CD14-positive monocyte (primary cell): ENCODE measurements at regions not wholly inside any gene's neighbourhood (a gene's known extent, or its start where the extent isn't known, plus 50 kb on each side); places are given as distances from the start of the nearest gene placed in this dataset.

Experiments used
- DNase-seq, 3 donors: peaks; one replicate each; pipeline ENCODE4 v3.0.0-alpha.2; 2011 to 2022
- H2AFZ ChIP-seq: 2 replicates; pipeline ENCODE4 v1.6.0; 2012; ENCODE audit warnings: mild to moderate bottlenecking, low read depth, low read length, inconsistent platforms; ENCODE audit not compliant: insufficient read depth, poor library complexity, severe bottlenecking
- H3K27ac ChIP-seq, 2 donors: 1 replicate in 1 of 2; 2 replicates in 1 of 2; pipeline ENCODE4 v1.5.1; 2012 to 2013; ENCODE audit warnings: low read length in 2 of 2, control low read depth in 1 of 2, inconsistent platforms in 1 of 2, low read depth in 1 of 2, mild to moderate bottlenecking in 1 of 2
- H3K27me3 ChIP-seq, 2 donors: one replicate each; pipeline versions ENCODE4 v1.6.0 to v1.6.1; 2011 to 2013; ENCODE audit warnings: low read length in 2 of 2; ENCODE audit not compliant: control insufficient read depth in 2 of 2, insufficient read depth in 2 of 2
- H3K36me3 ChIP-seq, 2 donors: replicated peaks in 1 of 2; 1 replicate in 1 of 2; 2 replicates in 1 of 2; pipeline versions ENCODE4 v1.5.1 to v1.6.1; 2012 to 2013; ENCODE audit warnings: low read length in 2 of 2, control low read depth in 1 of 2, inconsistent platforms in 1 of 2, mild to moderate bottlenecking in 1 of 2; ENCODE audit not compliant: insufficient read depth in 2 of 2, control insufficient read depth in 1 of 2
- H3K4me1 ChIP-seq, 2 donors: 1 replicate in 1 of 2; 2 replicates in 1 of 2; pipeline versions ENCODE4 v1.5.1 to v1.6.1; 2012 to 2013; ENCODE audit warnings: low read length in 2 of 2, control low read depth in 1 of 2, inconsistent platforms in 1 of 2, mild to moderate bottlenecking in 1 of 2, moderate library complexity in 1 of 2; ENCODE audit not compliant: insufficient read depth in 2 of 2, control insufficient read depth in 1 of 2
- H3K4me2 ChIP-seq: replicated peaks from 2 replicates; pipeline ENCODE3; 2012; ENCODE audit warnings: low read length, moderate library complexity, mild to moderate bottlenecking; ENCODE audit not compliant: poor library complexity, severe bottlenecking; ENCODE audit errors: extremely low read depth
- H3K4me3 ChIP-seq, 3 experiments: fragments of 200-600 bp in 1 of 3; sonication (generic) in 1 of 3; replicated peaks in 1 of 3; 1 replicate in 2 of 3; 2 replicates in 1 of 3; pipeline ENCODE4 v1.5.1; 2011 to 2013; ENCODE audit warnings: low read length in 3 of 3, mild to moderate bottlenecking in 3 of 3, control low read depth in 2 of 3, low read depth in 2 of 3, inconsistent platforms in 1 of 3, moderate library complexity in 1 of 3
- H3K79me2 ChIP-seq: 2 replicates; pipeline ENCODE4 v1.6.0; 2012; ENCODE audit warnings: mild to moderate bottlenecking, control low read depth, inconsistent platforms, low read length, moderate library complexity; ENCODE audit not compliant: insufficient read depth
- H3K9ac ChIP-seq: 2 replicates; pipeline ENCODE4 v1.6.0; 2017; ENCODE audit warnings: low read length, mild to moderate bottlenecking; ENCODE audit not compliant: insufficient read depth, poor library complexity, severe bottlenecking
- H3K9me3 ChIP-seq, 2 donors: replicated peaks in 1 of 2; 1 replicate in 1 of 2; 2 replicates in 1 of 2; pipeline versions ENCODE4 v1.5.1 to v1.6.1; 2012 to 2013; ENCODE audit warnings: low read length in 2 of 2, control low read depth in 1 of 2; ENCODE audit not compliant: control insufficient read depth in 1 of 2, insufficient read depth in 1 of 2
- H4K20me1 ChIP-seq: 2 replicates; pipeline ENCODE4 v1.6.0; 2012; ENCODE audit warnings: mild to moderate bottlenecking, low read length, control low read depth, moderate library complexity; ENCODE audit not compliant: insufficient read depth
- H3K27ac Mint-ChIP-seq, 7 donors: one replicate each; pipeline ENCODE4 v1.8.0; 2020; ENCODE audit warnings: mild to moderate bottlenecking in 7 of 7, mixed read lengths in 7 of 7, moderate library complexity in 6 of 7, inconsistent platforms in 2 of 7
- H3K27me3 Mint-ChIP-seq, 3 donors: one replicate each; pipeline ENCODE4 v1.8.0; 2021 to 2022; ENCODE audit warnings: low read depth in 3 of 3, mild to moderate bottlenecking in 3 of 3, mixed read lengths in 3 of 3, moderate library complexity in 3 of 3, inconsistent platforms in 1 of 3
- H3K36me3 Mint-ChIP-seq, 2 donors: one replicate each; pipeline ENCODE4 v1.8.0; 2020; ENCODE audit warnings: mixed read lengths in 2 of 2, inconsistent platforms in 1 of 2, mild to moderate bottlenecking in 1 of 2
- H3K4me1 Mint-ChIP-seq: one replicate; pipeline ENCODE4 v1.8.0; 2020; ENCODE audit warnings: mild to moderate bottlenecking, mixed read lengths
- H3K4me3 Mint-ChIP-seq, 2 donors: one replicate each; pipeline ENCODE4 v1.8.0; 2020; ENCODE audit warnings: mild to moderate bottlenecking in 2 of 2, mixed read lengths in 2 of 2, moderate library complexity in 1 of 2
- H3K9me3 Mint-ChIP-seq, 7 donors: one replicate each; pipeline ENCODE4 v1.8.0; 2020 to 2022; ENCODE audit warnings: mixed read lengths in 7 of 7, mild to moderate bottlenecking in 6 of 7, moderate library complexity in 6 of 7, inconsistent platforms in 2 of 7
- WGBS: methylation state at CpG from one replicate; pipeline ENCODE4 v1.1.5; 2013; ENCODE audit warnings: missing lambda C conversion rate; ENCODE audit not compliant: insufficient coverage; 5-methylcytosine and 5-hydroxymethylcytosine counted together
- intact Hi-C, 2 donors: fragments of 100-400 bp; cut with micrococcal nuclease; formaldehyde crosslinking; loops; one replicate each; pipeline versions ENCODE4 v1.15.0 to v1.15.1; 2023
- TF ChIP-seq, protein P1 (sequence below): fragments of 200-600 bp; IDR thresholded peaks from one replicate; pipeline ENCODE4 v1.8.0; 2022; ENCODE audit warnings: antibody characterized with exemption, mild to moderate bottlenecking

DNA sequence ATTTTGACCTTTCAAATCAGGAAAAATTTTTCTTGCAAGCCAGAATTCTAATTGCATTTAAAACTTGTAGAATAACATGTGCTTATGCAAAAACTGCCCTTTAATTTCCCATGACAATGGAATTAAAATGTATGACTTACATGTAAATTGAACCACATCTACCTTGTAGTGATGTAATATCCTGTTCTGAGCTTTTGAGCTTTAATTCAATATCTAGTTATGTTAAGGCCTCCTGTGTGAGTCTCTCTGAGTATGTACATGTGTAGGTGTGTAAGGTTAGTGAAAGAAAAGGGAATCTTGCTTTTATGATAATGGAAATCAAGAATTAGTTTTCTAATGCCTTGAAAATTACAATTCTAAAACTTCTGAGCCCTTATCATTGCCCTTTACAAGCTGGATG, 344.8 kb upstream of the AKR1E2 start:
- no peaks in the 10 kb centered on the region for H4K20me1 ChIP-seq
- intact Hi-C loops: no loop called here
- no peaks in the 10 kb centered on the region for H3K4me1 ChIP-seq
- no peaks in the 10 kb centered on the region for H3K4me1 Mint-ChIP-seq
- H3K4me2 ChIP-seq: no peak overlapping the region
- no peak for DNase-seq
- H3K9me3 ChIP-seq: no peaks in the 10 kb centered on the region
- H3K36me3 ChIP-seq: no peaks in the 10 kb centered on the region
- H3K79me2 ChIP-seq: no peaks in the 10 kb centered on the region
- TF ChIP-seq, protein P1, sequence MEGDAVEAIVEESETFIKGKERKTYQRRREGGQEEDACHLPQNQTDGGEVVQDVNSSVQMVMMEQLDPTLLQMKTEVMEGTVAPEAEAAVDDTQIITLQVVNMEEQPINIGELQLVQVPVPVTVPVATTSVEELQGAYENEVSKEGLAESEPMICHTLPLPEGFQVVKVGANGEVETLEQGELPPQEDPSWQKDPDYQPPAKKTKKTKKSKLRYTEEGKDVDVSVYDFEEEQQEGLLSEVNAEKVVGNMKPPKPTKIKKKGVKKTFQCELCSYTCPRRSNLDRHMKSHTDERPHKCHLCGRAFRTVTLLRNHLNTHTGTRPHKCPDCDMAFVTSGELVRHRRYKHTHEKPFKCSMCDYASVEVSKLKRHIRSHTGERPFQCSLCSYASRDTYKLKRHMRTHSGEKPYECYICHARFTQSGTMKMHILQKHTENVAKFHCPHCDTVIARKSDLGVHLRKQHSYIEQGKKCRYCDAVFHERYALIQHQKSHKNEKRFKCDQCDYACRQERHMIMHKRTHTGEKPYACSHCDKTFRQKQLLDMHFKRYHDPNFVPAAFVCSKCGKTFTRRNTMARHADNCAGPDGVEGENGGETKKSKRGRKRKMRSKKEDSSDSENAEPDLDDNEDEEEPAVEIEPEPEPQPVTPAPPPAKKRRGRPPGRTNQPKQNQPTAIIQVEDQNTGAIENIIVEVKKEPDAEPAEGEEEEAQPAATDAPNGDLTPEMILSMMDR: no peak
- no peak overlapping the region for H3K4me3 Mint-ChIP-seq
- H3K9ac ChIP-seq: no peak overlapping the region
- H3K4me3 ChIP-seq: no peak overlapping the region
- H3K9me3 Mint-ChIP-seq: peaks cover 0 to 9% (median 3%) of the 10 kb centered on the region in 7 donors
- H3K27ac Mint-ChIP-seq: no peak overlapping the region
- no peaks in the 10 kb centered on the region for H3K27me3 ChIP-seq
- peaks cover 0 to 1% (median 1%) of the 10 kb centered on the region in 3 donors for H3K27me3 Mint-ChIP-seq
- H2AFZ ChIP-seq: no peak overlapping the region
- no peaks in the 10 kb centered on the region for H3K36me3 Mint-ChIP-seq
- no peak overlapping the region for H3K27ac ChIP-seq

DNA sequence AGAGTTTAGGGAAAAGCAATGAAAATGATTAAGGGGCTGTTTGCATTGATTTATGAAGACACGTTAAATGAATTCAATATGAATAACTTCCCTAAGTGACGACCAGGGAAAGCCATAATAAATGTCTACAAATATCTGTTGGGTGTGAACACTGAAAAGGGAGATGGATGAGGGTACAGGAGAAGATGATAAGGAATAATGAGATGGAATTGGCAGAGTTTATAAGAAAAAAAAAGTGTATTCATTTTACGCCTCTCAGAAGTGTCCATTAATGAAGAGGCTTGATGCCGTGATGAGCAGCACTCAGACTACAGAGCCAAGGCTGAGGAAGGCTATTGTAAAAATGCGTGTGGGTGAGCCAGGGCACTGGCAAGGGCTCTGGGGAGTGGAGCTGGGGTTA, 346.7 kb upstream of the AKR1E2 start:
- Histone ChIP-seq H3K4me3 (no peak overlapping the region), H3K4me2 (no peak overlapping the region), H3K27ac (no peak overlapping the region), H3K9me3 (no peaks in the 10 kb centered on the region), H3K4me1 (no peaks in the 10 kb centered on the region), H3K36me3 (no peaks in the 10 kb centered on the region), H2AFZ (no peak overlapping the region), H4K20me1 (no peaks in the 10 kb centered on the region), H3K79me2 (no peaks in the 10 kb centered on the region), H3K9ac (no peak overlapping the region), H3K27me3 (no peaks in the 10 kb centered on the region)
- H3K27ac Mint-ChIP-seq: no peak overlapping the region
- intact Hi-C loops: no loop called here
- TF ChIP-seq, protein P1: no peak
- H3K4me1 Mint-ChIP-seq: no peaks in the 10 kb centered on the region
- WGBS: 95% methylated on average over 4 of the region's 5 CpGs
- peaks cover 1 to 2% (median 1%) of the 10 kb centered on the region in 3 donors for H3K27me3 Mint-ChIP-seq
- no peak for DNase-seq
- no peaks in the 10 kb centered on the region for H3K36me3 Mint-ChIP-seq
- H3K9me3 Mint-ChIP-seq: peaks cover 0 to 9% (median 4%) of the 10 kb centered on the region in 7 donors
- no peak overlapping the region for H3K4me3 Mint-ChIP-seq
